GM12878 (cell line): ENCODE measurements at regions not wholly inside any gene's neighbourhood (a gene's known extent, or its start where the extent isn't known, plus 50 kb on each side); places are given as distances from the start of the nearest gene placed in this dataset.

ENCODE experiments used
- ATAC-seq: fragments of 200-7000 bp; cut with Tn5 transposase; 3 replicates; pipeline ENCODE4 v1.9.1; 2020; ENCODE audit warnings: mild to moderate bottlenecking, moderate library complexity
- BruUV-seq: library from RNA; stranded (reverse); fragments of 400-500 nt; replicated peaks from 2 replicates; lab custom pipeline; 2021; lab: Mats Ljungman, UMichigan
- CTCF ChIA-PET: fragments of 300-600 bp; sonication (Branson Sonifier 250); formaldehyde crosslinking; extraction: SDS; loops from one replicate; lab custom pipeline; 2021; ENCODE audit warnings: inconsistent platforms; lab: Yijun Ruan, JAX
- POLR2A ChIA-PET: fragments of 350-600 bp; formaldehyde crosslinking; extraction: SDS; loops from one replicate; lab custom pipeline; 2021; ENCODE audit warnings: inconsistent platforms; lab: Charles Lee
- RAD21 ChIA-PET: fragments of 300-600 bp; sonication (Branson Sonifier 250); formaldehyde crosslinking; loops from one replicate; lab custom pipeline; 2023; ENCODE audit warnings: antibody characterized with exemption; ENCODE audit not compliant: unreplicated experiment; lab: Charles Lee
- SMC1A ChIA-PET: fragments of 300-600 bp; sonication (Branson Sonifier 250); formaldehyde crosslinking; loops from one replicate; lab custom pipeline; 2023; ENCODE audit not compliant: unreplicated experiment, uncharacterized antibody; lab: Charles Lee
- DNase-seq: peaks from one replicate; pipeline ENCODE4 v3.0.0-alpha.2; 2011; ENCODE audit warnings: low read depth, low spot score
- FAIRE-seq: peaks from 3 replicates; lab custom pipeline; 2011; peaks lifted over from hg19 to GRCh38; lab: Jason Lieb, UNC
- H2AFZ ChIP-seq: 2 replicates; pipeline ENCODE4 v1.6.0; 2011; ENCODE audit warnings: low read depth, low read length, control low read depth; ENCODE audit not compliant: control insufficient read depth
- H3K27ac ChIP-seq: 2 replicates; pipeline ENCODE4 v1.5.1; 2011; ENCODE audit warnings: control low read depth; ENCODE audit not compliant: control insufficient read depth, insufficient read depth
- H3K27me3 ChIP-seq, 2 experiments: replicated peaks in 1 of 2; 2 replicates each; pipeline versions ENCODE4 v1.6.0 to v1.6.1; 2011; ENCODE audit warnings: low read length in 1 of 2; ENCODE audit not compliant: control insufficient read depth in 2 of 2, insufficient read depth in 2 of 2
- H3K36me3 ChIP-seq, 2 experiments: 2 replicates each; pipeline ENCODE4 v1.5.1; 2011; ENCODE audit warnings: low read length in 1 of 2; ENCODE audit not compliant: control insufficient read depth in 2 of 2, insufficient read depth in 2 of 2
- H3K4me1 ChIP-seq: 2 replicates; pipeline ENCODE4 v1.6.1; 2011; ENCODE audit warnings: mild to moderate bottlenecking, low read length, moderate library complexity, mixed read lengths; ENCODE audit not compliant: control insufficient read depth, insufficient read depth
- H3K4me2 ChIP-seq: 2 replicates; pipeline ENCODE4 v1.6.0; 2011; ENCODE audit warnings: control low read depth; ENCODE audit not compliant: control insufficient read depth, insufficient read depth
- H3K4me3 ChIP-seq: fragments of 200-600 bp; sonication (generic); 2 replicates; pipeline ENCODE4 v1.5.1; 2016
- H3K79me2 ChIP-seq: 2 replicates; pipeline ENCODE4 v1.6.0; 2011; ENCODE audit warnings: low read length; ENCODE audit not compliant: control insufficient read depth, insufficient read depth
- H3K9ac ChIP-seq: 2 replicates; pipeline ENCODE4 v1.8.0; 2011; ENCODE audit warnings: low read length, control low read depth, mixed read lengths; ENCODE audit not compliant: control insufficient read depth, insufficient read depth
- H3K9me3 ChIP-seq: replicated peaks from 3 replicates; pipeline ENCODE4 v1.5.1; 2011; ENCODE audit warnings: mild to moderate bottlenecking, low read length; ENCODE audit not compliant: control insufficient read depth, insufficient read depth
- H4K20me1 ChIP-seq: 2 replicates; pipeline ENCODE4 v1.6.0; 2011; ENCODE audit not compliant: control insufficient read depth, insufficient read depth
- BRCA1 ChIP-seq: IDR thresholded peaks from 2 replicates; pipeline ENCODE4 v1.6.1; 2011; ENCODE audit warnings: low read depth, low read length, improper control_type of control experiment
- EGR1 ChIP-seq, 2 experiments: IDR thresholded peaks; 1 replicate in 1 of 2; 2 replicates in 1 of 2; pipeline ENCODE4 v1.6.1; 2011 to 2012; ENCODE audit warnings: low read depth in 2 of 2, low read length in 2 of 2, borderline replicate concordance in 1 of 2, mild to moderate bottlenecking in 1 of 2, moderate library complexity in 1 of 2
- HCFC1 ChIP-seq: fragments of 150-350 bp; IDR thresholded peaks from 2 replicates; pipeline ENCODE4 v1.6.1; 2014; ENCODE audit warnings: low read length
- HDGF ChIP-seq: fragments of 450-650 bp; IDR thresholded peaks from 2 replicates; pipeline ENCODE4 v1.6.1; 2016; ENCODE audit warnings: antibody characterized with exemption
- IKZF2 ChIP-seq, 2 experiments: fragments of 450-650 bp; IDR thresholded peaks; 2 replicates each; pipeline ENCODE4 v1.6.1; 2017; ENCODE audit warnings: mild to moderate bottlenecking in 2 of 2, moderate library complexity in 2 of 2
- IRF3 ChIP-seq: fragments of 450-650 bp; IDR thresholded peaks from 2 replicates; pipeline ENCODE4 v1.6.1; 2014; ENCODE audit warnings: mild to moderate bottlenecking
- KAT2A ChIP-seq: conservative IDR thresholded peaks from 2 replicates; pipeline ENCODE4 v1.6.1; 2011; ENCODE audit warnings: low read depth, low read length; ENCODE audit not compliant: control insufficient read depth
- MXI1 ChIP-seq: fragments of 150-350 bp; IDR thresholded peaks from 2 replicates; pipeline ENCODE4 v1.6.1; 2011; ENCODE audit warnings: low read depth, mild to moderate bottlenecking, inconsistent platforms, low read length, improper control_type of control experiment
- NFIC ChIP-seq: IDR thresholded peaks from 2 replicates; pipeline ENCODE4 v1.6.1; 2012; ENCODE audit warnings: low read depth, mild to moderate bottlenecking, inconsistent platforms, low read length, moderate library complexity
- POLR2AphosphoS2 ChIP-seq: IDR thresholded peaks from 2 replicates; pipeline ENCODE4 v1.6.1; 2011; ENCODE audit warnings: low read depth, mild to moderate bottlenecking, low read length, improper control_type of control experiment, moderate library complexity
- RAD51 ChIP-seq: fragments of 450-650 bp; IDR thresholded peaks from 2 replicates; pipeline ENCODE4 v1.6.1; 2016; ENCODE audit warnings: moderate library complexity, mild to moderate bottlenecking, inconsistent platforms
- RB1 ChIP-seq: fragments of 450-650 bp; formaldehyde crosslinking; IDR thresholded peaks from 2 replicates; pipeline ENCODE4 v1.6.1; 2017; ENCODE audit warnings: mild to moderate bottlenecking, borderline replicate concordance
- RELA ChIP-seq: fragments of 450-650 bp; IDR thresholded peaks from 2 replicates; pipeline ENCODE4 v1.8.0; 2014; ENCODE audit warnings: borderline replicate concordance; ENCODE audit not compliant: partially characterized antibody
- SIN3A ChIP-seq: IDR thresholded peaks from 2 replicates; pipeline ENCODE4 v1.6.1; 2012; ENCODE audit warnings: low read depth, low read length, improper control_type of control experiment
- SP1 ChIP-seq: IDR thresholded peaks from one replicate; pipeline ENCODE4 v1.6.1; 2011; ENCODE audit warnings: low read depth, low read length
- YBX1 ChIP-seq: fragments of 450-650 bp; IDR thresholded peaks from 2 replicates; pipeline ENCODE4 v1.6.1; 2016; ENCODE audit warnings: antibody characterized with exemption
- ZBTB33 ChIP-seq: fragments of 450-650 bp; IDR thresholded peaks from 2 replicates; pipeline ENCODE4 v1.6.1; 2017; ENCODE audit warnings: mild to moderate bottlenecking
- WGBS: methylation state at CpG from one replicate; pipeline ENCODE4 v1.1.6; 2016; ENCODE audit warnings: low lambda C conversion rate; ENCODE audit not compliant: insufficient replicate concordance, insufficient coverage; ENCODE audit errors: missing lambda C conversion rate; 5-methylcytosine and 5-hydroxymethylcytosine counted together
- in situ Hi-C: fragments of 300-500 bp; cut with MboI; formaldehyde crosslinking; loops from 9 replicates; pipeline ENCODE4 v1.14.3; 2018; ENCODE audit warnings: mixed read lengths
- intact Hi-C: fragments of 100-400 bp; cut with micrococcal nuclease; formaldehyde crosslinking; loops from one replicate; pipeline ENCODE4 v1.14.2; 2022; ENCODE audit not compliant: unreplicated experiment
- TF ChIP-seq, protein P1 (sequence below): fragments of 450-650 bp; IDR thresholded peaks from 2 replicates; pipeline ENCODE4 v1.6.1; 2018; ENCODE audit warnings: mild to moderate bottlenecking, low read depth, moderate library complexity; ENCODE audit not compliant: partially characterized antibody

DNA sequence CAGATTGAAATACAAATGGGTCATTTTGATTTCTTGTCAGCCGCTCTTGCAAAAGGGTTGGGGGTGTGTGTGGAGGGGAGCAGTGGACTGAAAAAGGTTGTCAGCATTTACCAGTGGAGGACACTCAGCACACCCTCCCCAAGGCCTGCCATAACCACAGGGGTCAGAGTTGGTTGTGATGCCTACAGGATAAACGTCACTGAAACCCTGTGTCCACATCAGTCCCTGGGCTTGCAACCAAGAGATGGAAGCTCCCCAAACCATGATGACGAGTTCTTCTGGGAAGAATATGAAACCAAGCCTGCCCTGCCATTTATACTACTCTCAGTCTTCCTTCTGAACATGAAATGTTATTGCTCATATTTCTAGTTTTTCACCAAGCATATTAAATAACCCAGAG, 54.0 kb upstream of the UMPS start:
- intact Hi-C loops: no loop called here

More for the DNA sequence above, 54.0 kb upstream of the UMPS start:
- Histone ChIP-seq H3K9me3 (no peaks in the 10 kb centered on the region), H3K79me2 (no peaks in the 10 kb centered on the region), H3K4me1 (no peaks in the 10 kb centered on the region), H2AFZ (no peak overlapping the region), H3K4me3 (no peak overlapping the region), H4K20me1 (no peaks in the 10 kb centered on the region), H3K4me2 (no peak overlapping the region), H3K9ac (no peak overlapping the region), H3K27me3 (no peaks in the 10 kb centered on the region), H3K27ac (no peak overlapping the region), H3K36me3 (no peaks in the 10 kb centered on the region)
- ChIA-PET CTCF (interaction anchor here (1.3 to 3.1 kb wide), 2 partner anchors 12 to 111 kb away, joined by 5 to 14 read pairs; no protein-coding TSS in a partner anchor), SMC1A (interaction anchor here (0.6 kb wide), 1 partner anchor 68 kb away, joined by 3 read pairs; no protein-coding TSS in a partner anchor), POLR2A (interaction anchor here (1.0 kb wide), 1 partner anchor 9 kb away, joined by 3 read pairs; no protein-coding TSS in a partner anchor), RAD21 (no interaction called here)
- no peak for TF ChIP-seq SP1
- TF ChIP-seq BRCA1: no peak
- no peak for TF ChIP-seq HDGF
- no peak for TF ChIP-seq HCFC1
- TF ChIP-seq NFIC: no peak
- TF ChIP-seq MXI1: no peak
- TF ChIP-seq SIN3A: no peak
- no peak for TF ChIP-seq ZBTB33
- TF ChIP-seq RAD51: no peak
- no peak for TF ChIP-seq KAT2A
- TF ChIP-seq POLR2AphosphoS2: no peak
- no peak for TF ChIP-seq RB1
- TF ChIP-seq IKZF2 (IDR thresholded peaks at IDR 0.05): no peak
- TF ChIP-seq, protein P1, sequence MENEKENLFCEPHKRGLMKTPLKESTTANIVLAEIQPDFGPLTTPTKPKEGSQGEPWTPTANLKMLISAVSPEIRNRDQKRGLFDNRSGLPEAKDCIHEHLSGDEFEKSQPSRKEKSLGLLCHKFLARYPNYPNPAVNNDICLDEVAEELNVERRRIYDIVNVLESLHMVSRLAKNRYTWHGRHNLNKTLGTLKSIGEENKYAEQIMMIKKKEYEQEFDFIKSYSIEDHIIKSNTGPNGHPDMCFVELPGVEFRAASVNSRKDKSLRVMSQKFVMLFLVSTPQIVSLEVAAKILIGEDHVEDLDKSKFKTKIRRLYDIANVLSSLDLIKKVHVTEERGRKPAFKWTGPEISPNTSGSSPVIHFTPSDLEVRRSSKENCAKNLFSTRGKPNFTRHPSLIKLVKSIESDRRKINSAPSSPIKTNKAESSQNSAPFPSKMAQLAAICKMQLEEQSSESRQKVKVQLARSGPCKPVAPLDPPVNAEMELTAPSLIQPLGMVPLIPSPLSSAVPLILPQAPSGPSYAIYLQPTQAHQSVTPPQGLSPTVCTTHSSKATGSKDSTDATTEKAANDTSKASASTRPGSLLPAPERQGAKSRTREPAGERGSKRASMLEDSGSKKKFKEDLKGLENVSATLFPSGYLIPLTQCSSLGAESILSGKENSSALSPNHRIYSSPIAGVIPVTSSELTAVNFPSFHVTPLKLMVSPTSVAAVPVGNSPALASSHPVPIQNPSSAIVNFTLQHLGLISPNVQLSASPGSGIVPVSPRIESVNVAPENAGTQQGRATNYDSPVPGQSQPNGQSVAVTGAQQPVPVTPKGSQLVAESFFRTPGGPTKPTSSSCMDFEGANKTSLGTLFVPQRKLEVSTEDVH: no peak
- TF ChIP-seq EGR1 (IDR thresholded peaks at IDR 0.05; ENCODE audit: borderline replicate concordance in 1 of 2, low read depth in 2 of 2, low read length in 2 of 2): no peak
- TF ChIP-seq YBX1: no peak
- TF ChIP-seq RELA: no peak
- TF ChIP-seq IRF3: no peak
- DNase-seq: no peak
- no peak for ATAC-seq
- in situ Hi-C loops: no loop called here
- no peak for FAIRE-seq
- no TSS peak for BruUV-seq
- WGBS: 38% methylated on average over 3 of the region's 3 CpGs
